DND-41 (cell line): ENCODE measurements at regions not wholly inside any gene's neighbourhood (a gene's known extent, or its start where the extent isn't known, plus 50 kb on each side); places are given as distances from the start of the nearest gene placed in this dataset.

Source experiments
- ATAC-seq: fragments of 200-7000 bp; cut with Tn5 transposase; 3 replicates; pipeline ENCODE4 v1.9.1; 2021; ENCODE audit warnings: low read depth; ENCODE audit not compliant: insufficient read depth
- DNase-seq: peaks from one replicate; pipeline ENCODE4 v3.0.0-alpha.2; 2020
- H2AFZ ChIP-seq: 2 replicates; pipeline ENCODE4 v1.6.0; 2012; ENCODE audit warnings: low read depth, low read length
- H3K27ac ChIP-seq: 2 replicates; pipeline ENCODE4 v1.5.1; 2012; ENCODE audit warnings: low read length, inconsistent platforms
- H3K27me3 ChIP-seq: fragments of 200-600 bp; sonication (generic); 2 replicates; pipeline ENCODE4 v1.6.0; 2012; ENCODE audit warnings: low read length, mild to moderate bottlenecking, inconsistent platforms; ENCODE audit not compliant: insufficient read depth, poor library complexity
- H3K36me3 ChIP-seq: 2 replicates; pipeline ENCODE4 v1.5.1; 2012; ENCODE audit warnings: low read length, inconsistent platforms; ENCODE audit not compliant: insufficient read depth
- H3K4me1 ChIP-seq: 2 replicates; pipeline ENCODE4 v1.5.1; 2012; ENCODE audit warnings: mild to moderate bottlenecking, low read length; ENCODE audit not compliant: insufficient read depth
- H3K4me2 ChIP-seq: 2 replicates; pipeline ENCODE4 v1.6.0; 2012; ENCODE audit warnings: mild to moderate bottlenecking, moderate library complexity, low read length, inconsistent platforms; ENCODE audit not compliant: insufficient read depth
- H3K4me3 ChIP-seq, 2 experiments: fragments of 200-600 bp in 1 of 2; shearing (Covaris generic) in 1 of 2; 2 replicates each; pipeline ENCODE4 v1.5.1; 2012 to 2016; ENCODE audit warnings: inconsistent platforms in 2 of 2, low read length in 2 of 2, mild to moderate bottlenecking in 2 of 2, low read depth in 1 of 2, moderate library complexity in 1 of 2
- H3K79me2 ChIP-seq: 2 replicates; pipeline ENCODE4 v1.6.0; 2012; ENCODE audit warnings: low read length, inconsistent platforms; ENCODE audit not compliant: insufficient read depth
- H3K9ac ChIP-seq: 2 replicates; pipeline ENCODE4 v1.6.0; 2012; ENCODE audit warnings: low read depth, mild to moderate bottlenecking, inconsistent platforms, low read length, moderate library complexity
- H3K9me3 ChIP-seq: 2 replicates; pipeline ENCODE4 v1.5.1; 2012; ENCODE audit warnings: low read length, moderate library complexity, mild to moderate bottlenecking, inconsistent platforms; ENCODE audit not compliant: insufficient read depth, severe bottlenecking
- H4K20me1 ChIP-seq: 2 replicates; pipeline ENCODE4 v1.6.0; 2012; ENCODE audit warnings: low read length; ENCODE audit not compliant: insufficient read depth
- EZH2 ChIP-seq: IDR thresholded peaks from 3 replicates; pipeline ENCODE4 v1.6.1; 2012; ENCODE audit warnings: borderline replicate concordance, low read depth, mild to moderate bottlenecking, moderate library complexity, low read length, inconsistent platforms; ENCODE audit not compliant: severe bottlenecking
- TF ChIP-seq, protein P1 (sequence below): IDR thresholded peaks from 2 replicates; pipeline ENCODE4 v1.5.1; 2012; ENCODE audit warnings: borderline replicate concordance, low read length, moderate library complexity, mild to moderate bottlenecking; ENCODE audit not compliant: poor library complexity, severe bottlenecking; ENCODE audit errors: extremely low read depth

DNA sequence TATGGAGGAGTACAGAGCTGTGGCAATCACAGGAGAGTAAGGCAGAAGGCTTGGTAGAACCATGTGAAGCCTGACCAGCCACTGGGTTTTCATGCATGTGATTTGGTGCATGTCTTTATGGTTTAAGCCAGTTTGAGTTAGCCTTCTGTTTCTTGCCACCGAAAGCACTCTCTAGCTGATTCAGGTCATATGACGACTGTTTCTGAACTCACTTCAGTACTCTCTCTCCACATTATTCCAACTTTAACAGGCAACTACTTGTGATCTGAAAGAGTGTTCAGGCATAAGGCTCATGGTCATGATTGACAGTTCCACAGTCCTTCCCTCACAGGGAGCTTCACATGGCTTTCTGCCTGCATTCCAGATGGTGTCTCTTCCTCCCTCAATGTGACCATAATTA, 63.3 kb upstream of the TAB2 start:
- Histone ChIP-seq H3K9ac (no peak overlapping the region), H3K9me3 (no peaks in the 10 kb centered on the region), H3K27me3 (no peaks in the 10 kb centered on the region), H2AFZ (no peak overlapping the region), H4K20me1 (no peaks in the 10 kb centered on the region), H3K4me3 (no peak overlapping the region), H3K4me2 (no peak overlapping the region), H3K27ac (no peak overlapping the region), H3K4me1 (no peaks in the 10 kb centered on the region), H3K79me2 (no peaks in the 10 kb centered on the region), H3K36me3 (no peaks in the 10 kb centered on the region)
- DNase-seq (no peak), ATAC-seq (no peak)
- TF ChIP-seq EZH2 = no peak
- TF ChIP-seq, protein P1, sequence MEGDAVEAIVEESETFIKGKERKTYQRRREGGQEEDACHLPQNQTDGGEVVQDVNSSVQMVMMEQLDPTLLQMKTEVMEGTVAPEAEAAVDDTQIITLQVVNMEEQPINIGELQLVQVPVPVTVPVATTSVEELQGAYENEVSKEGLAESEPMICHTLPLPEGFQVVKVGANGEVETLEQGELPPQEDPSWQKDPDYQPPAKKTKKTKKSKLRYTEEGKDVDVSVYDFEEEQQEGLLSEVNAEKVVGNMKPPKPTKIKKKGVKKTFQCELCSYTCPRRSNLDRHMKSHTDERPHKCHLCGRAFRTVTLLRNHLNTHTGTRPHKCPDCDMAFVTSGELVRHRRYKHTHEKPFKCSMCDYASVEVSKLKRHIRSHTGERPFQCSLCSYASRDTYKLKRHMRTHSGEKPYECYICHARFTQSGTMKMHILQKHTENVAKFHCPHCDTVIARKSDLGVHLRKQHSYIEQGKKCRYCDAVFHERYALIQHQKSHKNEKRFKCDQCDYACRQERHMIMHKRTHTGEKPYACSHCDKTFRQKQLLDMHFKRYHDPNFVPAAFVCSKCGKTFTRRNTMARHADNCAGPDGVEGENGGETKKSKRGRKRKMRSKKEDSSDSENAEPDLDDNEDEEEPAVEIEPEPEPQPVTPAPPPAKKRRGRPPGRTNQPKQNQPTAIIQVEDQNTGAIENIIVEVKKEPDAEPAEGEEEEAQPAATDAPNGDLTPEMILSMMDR = no peak

DNA sequence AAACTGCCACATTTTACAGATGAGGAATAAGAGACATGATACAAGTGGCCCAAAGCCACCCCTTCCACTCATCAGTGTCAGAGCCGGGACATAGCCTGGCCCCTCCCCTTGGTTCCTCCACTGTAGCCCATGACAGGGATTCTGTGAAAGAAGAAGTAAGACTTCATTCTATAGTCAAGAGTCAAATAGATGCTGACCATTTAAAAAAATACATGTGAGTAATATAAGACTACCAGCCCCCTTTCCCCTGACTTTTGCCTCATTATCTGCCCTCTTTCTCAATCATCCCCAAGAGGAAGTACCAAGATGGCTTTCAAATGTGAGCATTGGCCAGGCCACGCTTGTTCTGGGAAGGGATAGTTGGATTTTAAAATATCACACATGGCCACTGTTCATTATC, 57.8 kb upstream of the TAB2 start:
- Histone ChIP-seq H3K36me3 (no peaks in the 10 kb centered on the region), H2AFZ (no peak overlapping the region), H3K4me3 (no peak overlapping the region), H3K4me1 (peaks cover 16% of the 10 kb centered on the region), H3K9ac (no peak overlapping the region), H3K79me2 (no peaks in the 10 kb centered on the region), H3K9me3 (no peaks in the 10 kb centered on the region), H3K4me2 (no peak overlapping the region), H3K27ac (no peak overlapping the region), H4K20me1 (no peaks in the 10 kb centered on the region), H3K27me3 (no peaks in the 10 kb centered on the region)
- DNase-seq (no peak), ATAC-seq (no peak)
- TF ChIP-seq EZH2 = no peak
- TF ChIP-seq, protein P1 = no peak

DNA sequence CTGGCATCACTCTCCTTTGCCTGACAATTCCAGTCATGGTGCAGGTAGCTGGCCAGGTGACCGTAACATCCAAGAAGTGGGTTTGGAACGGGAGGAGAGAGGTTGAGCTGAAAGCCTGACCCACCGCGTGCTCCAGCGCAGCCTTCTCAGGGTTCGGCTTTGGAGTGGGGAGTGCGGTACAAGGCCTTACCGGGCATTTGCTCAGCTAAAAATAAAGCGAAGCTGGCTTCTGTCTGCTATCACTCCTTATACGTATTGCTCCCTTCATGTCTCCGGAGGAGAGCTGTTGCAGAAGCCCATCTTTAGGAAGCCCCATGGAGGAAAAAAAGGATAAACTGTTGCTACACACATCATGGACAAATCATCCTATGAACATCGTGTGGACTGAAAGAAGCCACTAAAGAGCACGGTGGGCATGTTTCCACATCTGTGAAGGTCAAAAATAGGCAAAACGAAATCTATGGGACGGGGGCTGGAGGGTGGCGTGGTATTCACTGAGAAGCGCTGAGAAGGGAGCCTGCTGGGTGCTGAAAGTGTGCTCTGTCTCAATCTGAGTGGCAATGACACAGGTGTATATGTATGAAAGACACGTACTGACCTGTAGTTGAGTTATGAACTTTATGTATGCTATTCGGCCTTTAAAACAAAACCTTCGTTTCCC, 57.2 kb upstream of the TAB2 start:
- no peak for ATAC-seq
- H3K4me1 ChIP-seq = peaks cover 22% of the 10 kb centered on the region
- H2AFZ ChIP-seq = no peak overlapping the region
- no peak overlapping the region for H3K27ac ChIP-seq
- H3K9ac ChIP-seq = no peak overlapping the region
- no peaks in the 10 kb centered on the region for H3K36me3 ChIP-seq
- H4K20me1 ChIP-seq = no peaks in the 10 kb centered on the region
- H3K4me2 ChIP-seq = no peak overlapping the region
- TF ChIP-seq, protein P1 = no peak
- no peak for TF ChIP-seq EZH2
- DNase-seq = no peak
- H3K27me3 ChIP-seq = no peaks in the 10 kb centered on the region
- H3K9me3 ChIP-seq = no peaks in the 10 kb centered on the region
- H3K4me3 ChIP-seq = no peak overlapping the region
- no peaks in the 10 kb centered on the region for H3K79me2 ChIP-seq
